ENCODE measurements at regions not wholly inside any gene's neighbourhood (a gene's known extent, or its start where the extent isn't known, plus 50 kb on each side); places are given as distances from the start of the nearest gene placed in this dataset.
A peak's percentile ranks its signal among the peaks of the same experiment; 100 is the strongest.

- Histone ChIP-seq H3K36me3 (no peaks in the 10 kb centered on the region), H3K27ac (no peak overlapping the region), H3K4me3 (no peak overlapping the region), H3K9me3 (no peaks in the 10 kb centered on the region), H3K4me1 (no peaks in the 10 kb centered on the region), H3K27me3 (no peaks in the 10 kb centered on the region)
- intact Hi-C loops (cut with DNase I; ENCODE audit: low total_unique reads): no loop called here
- no peak for TF ChIP-seq POLR2AphosphoS5 (IDR thresholded peaks at IDR 0.05)
- DNase-seq: peak in 1 of 2 donors; percentile 9
- 0 to 11% (median 2%) methylated on average over 2 of the region's 2 CpGs for WGBS, 5 donors
Measured at GRCh38 chr10:58023341-58024073, 244.2 kb downstream of the IPMK start.

- 67 to 85% (median 76%) methylated on average over 3 of the region's 3 CpGs for WGBS, 5 donors
- no peak overlapping the region for H3K27ac ChIP-seq
- H3K4me3 ChIP-seq: no peak overlapping the region
- intact Hi-C loops (cut with DNase I; ENCODE audit: low total_unique reads): no loop called here
- no peaks in the 10 kb centered on the region for H3K9me3 ChIP-seq
- no peaks in the 10 kb centered on the region for H3K27me3 ChIP-seq
- H3K36me3 ChIP-seq: no peaks in the 10 kb centered on the region
- no peaks in the 10 kb centered on the region for H3K4me1 ChIP-seq
- DNase-seq: no peak
- no peak for TF ChIP-seq CTCF (IDR thresholded peaks at IDR 0.05)
- TF ChIP-seq POLR2AphosphoS5 (IDR thresholded peaks at IDR 0.05): no peak
- TF ChIP-seq EP300 (IDR thresholded peaks at IDR 0.05): no peak
- no peak for TF ChIP-seq POLR2A (IDR thresholded peaks at IDR 0.05)
Measured at GRCh38 chr10:58019863-58020537, 247.7 kb downstream of the IPMK start.

GRCh38 chr10:58017719-58018367, 249.9 kb downstream of the IPMK start:
- H3K9me3 ChIP-seq: no peaks in the 10 kb centered on the region
- H3K4me3 ChIP-seq: no peak overlapping the region
- intact Hi-C loops (cut with DNase I; ENCODE audit: low total_unique reads): no loop called here
- TF ChIP-seq POLR2A (IDR thresholded peaks at IDR 0.05): no peak
- no peak for TF ChIP-seq POLR2AphosphoS5 (IDR thresholded peaks at IDR 0.05)
- no peak for TF ChIP-seq EP300 (IDR thresholded peaks at IDR 0.05)
- TF ChIP-seq CTCF (IDR thresholded peaks at IDR 0.05): no peak
- H3K27me3 ChIP-seq: no peaks in the 10 kb centered on the region
- H3K36me3 ChIP-seq: no peaks in the 10 kb centered on the region
- no peaks in the 10 kb centered on the region for H3K4me1 ChIP-seq
- H3K27ac ChIP-seq: no peak overlapping the region
- no peak for DNase-seq
- WGBS, 5 donors: 44 to 59% (median 48%) methylated on average over 5 of the region's 5 CpGs

GRCh38 chr10:58016614-58017013, 251.1 kb downstream of the IPMK start:
- H3K27ac ChIP-seq: no peak overlapping the region
- WGBS, 5 donors: 98 to 100% (median 100%) methylated on average over 1 of the region's 1 CpG
- no peaks in the 10 kb centered on the region for H3K27me3 ChIP-seq
- no peaks in the 10 kb centered on the region for H3K9me3 ChIP-seq
- no peak for TF ChIP-seq POLR2A (IDR thresholded peaks at IDR 0.05)
- TF ChIP-seq EP300 (IDR thresholded peaks at IDR 0.05): no peak
- TF ChIP-seq POLR2AphosphoS5 (IDR thresholded peaks at IDR 0.05): no peak
- TF ChIP-seq CTCF (IDR thresholded peaks at IDR 0.05): no peak
- no peaks in the 10 kb centered on the region for H3K36me3 ChIP-seq
- intact Hi-C loops (cut with DNase I; ENCODE audit: low total_unique reads): no loop called here
- H3K4me1 ChIP-seq: no peaks in the 10 kb centered on the region
- H3K4me3 ChIP-seq: no peak overlapping the region
- no peak for DNase-seq

All from stomach (tissue), 8 donors.